Common myeloid progenitor, CD34-positive (primary cell): ENCODE measurements at regions not wholly inside any gene's neighbourhood (a gene's known extent, or its start where the extent isn't known, plus 50 kb on each side); places are given as distances from the start of the nearest gene placed in this dataset.

Source experiments
- CTCF ChIA-PET: fragments of 350-600 bp; sonication (Branson Sonifier 250); formaldehyde crosslinking; loops from one replicate; lab custom pipeline; 2021; ENCODE audit warnings: antibody characterized with exemption; lab: Charles Lee
- POLR2A ChIA-PET: fragments of 350-600 bp; sonication (Branson Sonifier 250); formaldehyde crosslinking; loops from one replicate; lab custom pipeline; 2021; ENCODE audit warnings: antibody characterized with exemption; lab: Charles Lee
- DNase-seq, 3 donors: peaks; one replicate each; pipeline versions ENCODE4 v3.0.0 to v3.0.0-alpha.2; 2013
- H3K27ac ChIP-seq, 2 experiments: 1 replicate in 1 of 2; 2 replicates in 1 of 2; pipeline ENCODE4 v1.7.0; 2013; ENCODE audit warnings: inconsistent platforms in 2 of 2, low read length in 2 of 2, mild to moderate bottlenecking in 2 of 2, low read depth in 1 of 2, moderate library complexity in 1 of 2; ENCODE audit not compliant: severe bottlenecking in 2 of 2, insufficient read depth in 1 of 2, poor library complexity in 1 of 2
- H3K27me3 ChIP-seq, 5 experiments: replicated peaks in 2 of 5; 1 replicate in 3 of 5; 2 replicates in 2 of 5; pipeline versions ENCODE4 v1.6.1 to v1.7.0; 2013; ENCODE audit warnings: low read length in 4 of 5, mild to moderate bottlenecking in 2 of 5, moderate library complexity in 2 of 5, inconsistent platforms in 1 of 5; ENCODE audit not compliant: insufficient read depth in 5 of 5, control insufficient read depth in 4 of 5
- H3K36me3 ChIP-seq, 4 experiments: 1 replicate in 2 of 4; 2 replicates in 2 of 4; pipeline versions ENCODE4 v1.6.1 to v1.7.0; 2013; ENCODE audit warnings: low read length in 3 of 4, control low read depth in 1 of 4, mild to moderate bottlenecking in 1 of 4; ENCODE audit not compliant: control insufficient read depth in 4 of 4, insufficient read depth in 4 of 4
- H3K4me1 ChIP-seq, 4 experiments: 1 replicate in 3 of 4; 2 replicates in 1 of 4; pipeline versions ENCODE4 v1.6.1 to v1.7.1; 2013; ENCODE audit warnings: low read length in 3 of 4, mild to moderate bottlenecking in 3 of 4, control low read depth in 1 of 4, inconsistent platforms in 1 of 4, moderate library complexity in 1 of 4; ENCODE audit not compliant: control insufficient read depth in 4 of 4, insufficient read depth in 4 of 4; ENCODE audit errors: control extremely low read depth in 1 of 4
- H3K4me3 ChIP-seq, 7 experiments: 1 replicate in 4 of 7; 2 replicates in 3 of 7; pipeline versions ENCODE4 v1.5.1 to v1.7.0; 2013; ENCODE audit warnings: mild to moderate bottlenecking in 7 of 7, low read length in 6 of 7, moderate library complexity in 6 of 7, inconsistent platforms in 2 of 7, low read depth in 2 of 7, control low read depth in 1 of 7; ENCODE audit not compliant: insufficient read depth in 4 of 7, control insufficient read depth in 1 of 7; ENCODE audit errors: extremely low read depth in 1 of 7
- H3K9me3 ChIP-seq, 5 experiments: 1 replicate in 4 of 5; 2 replicates in 1 of 5; pipeline versions ENCODE4 v1.6.1 to v1.7.1; 2013; ENCODE audit warnings: low read length in 4 of 5, mild to moderate bottlenecking in 2 of 5, inconsistent platforms in 1 of 5, low read depth in 1 of 5, moderate library complexity in 1 of 5; ENCODE audit not compliant: control insufficient read depth in 4 of 5, insufficient read depth in 2 of 5; ENCODE audit errors: control extremely low read depth in 1 of 5
- WGBS: methylation state at CpG from one replicate; pipeline ENCODE4 v1.1.5; 2013; ENCODE audit not compliant: insufficient coverage; 5-methylcytosine and 5-hydroxymethylcytosine counted together

DNA sequence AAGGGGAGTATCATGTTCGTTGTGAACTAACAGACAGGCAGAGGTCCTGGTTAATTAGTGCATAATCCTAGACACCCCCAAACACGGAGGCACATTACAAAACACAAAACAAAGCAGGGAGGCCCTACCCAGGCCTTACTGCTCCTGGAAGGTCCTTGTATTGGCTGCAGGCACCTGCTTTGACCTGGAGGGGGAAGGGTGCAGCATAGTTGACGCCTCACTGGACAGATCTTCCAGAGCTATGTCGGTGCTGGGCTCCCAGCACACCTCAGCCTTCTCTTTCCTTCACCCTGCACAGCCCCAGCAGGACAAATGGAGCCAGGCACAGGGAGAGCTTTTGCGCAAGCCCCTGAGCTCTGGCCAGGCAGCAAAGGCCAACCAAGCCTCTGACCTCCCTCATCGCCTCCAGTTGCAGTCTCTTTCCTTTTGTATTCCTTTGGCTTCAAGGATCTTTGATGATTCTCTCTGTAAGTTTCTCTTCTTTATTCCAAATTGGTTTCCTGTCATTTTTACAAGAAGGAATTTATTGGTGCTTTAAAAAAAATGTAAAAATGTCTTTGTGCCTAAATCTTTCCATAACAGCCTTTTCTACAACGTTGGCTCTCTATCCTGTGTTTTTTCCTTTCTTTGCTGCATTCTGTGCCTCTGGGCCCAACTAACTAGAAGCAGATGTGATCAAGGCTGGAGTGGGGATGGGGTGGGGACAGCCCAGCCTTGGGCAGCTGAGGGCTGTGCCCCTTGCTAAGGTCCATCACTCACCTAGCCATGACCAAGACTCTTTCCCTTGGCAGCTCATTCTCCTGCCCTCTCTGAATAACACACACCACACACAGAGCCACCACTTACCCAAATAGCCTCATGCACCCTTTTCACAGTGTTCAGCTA, 317.1 kb upstream of the NPVF start:
- WGBS = 97% methylated on average over 4 of the region's 7 CpGs
- Histone ChIP-seq H3K4me3 (no peak overlapping the region), H3K9me3 (no peaks in the 10 kb centered on the region), H3K27me3 (peaks cover 0 to 1% (median 0%) of the 10 kb centered on the region in 5 experiments), H3K36me3 (no peaks in the 10 kb centered on the region), H3K4me1 (no peaks in the 10 kb centered on the region), H3K27ac (no peak overlapping the region)
- ChIA-PET CTCF (interaction anchor here (1.2 to 1.3 kb wide), 2 partner anchors 9 to 20 kb away, joined by 3 to 4 read pairs; no protein-coding TSS in a partner anchor), POLR2A (interaction anchor here (0.6 kb wide), 1 partner anchor 131 kb away, joined by 3 read pairs; no protein-coding TSS in a partner anchor)
- DNase-seq = no peak

DNA sequence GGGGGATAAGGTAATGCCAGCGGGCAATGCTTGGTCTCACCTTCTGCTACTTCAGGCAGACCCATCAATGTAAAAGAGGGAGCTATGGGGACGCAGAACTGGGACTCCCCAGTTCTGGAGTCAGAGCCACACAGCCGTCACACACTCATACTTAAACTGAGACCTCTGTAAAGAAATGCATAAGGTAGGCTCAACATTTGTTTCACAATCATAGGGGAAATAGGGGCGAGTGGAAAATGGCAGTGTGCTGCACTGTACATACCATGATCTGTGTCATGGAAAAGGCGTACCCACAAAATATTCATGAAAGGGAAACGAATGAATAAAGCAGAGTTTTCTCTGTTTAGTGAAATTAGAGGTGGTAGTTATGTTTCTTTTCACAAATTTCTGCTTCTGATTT, 318.0 kb upstream of the NPVF start:
- no peak overlapping the region for H3K27ac ChIP-seq
- no peaks in the 10 kb centered on the region for H3K36me3 ChIP-seq
- ChIA-PET POLR2A (no interaction called here), CTCF (interaction anchor here (1.2 kb wide), 1 partner anchor 9 kb away, joined by 3 read pairs; no protein-coding TSS in a partner anchor)
- H3K4me3 ChIP-seq = no peak overlapping the region
- H3K9me3 ChIP-seq = no peaks in the 10 kb centered on the region
- DNase-seq = no peak
- H3K27me3 ChIP-seq = peaks cover 0 to 1% (median 0%) of the 10 kb centered on the region in 5 experiments
- 100% methylated on average over 4 of the region's 6 CpGs for WGBS
- H3K4me1 ChIP-seq = no peaks in the 10 kb centered on the region

DNA sequence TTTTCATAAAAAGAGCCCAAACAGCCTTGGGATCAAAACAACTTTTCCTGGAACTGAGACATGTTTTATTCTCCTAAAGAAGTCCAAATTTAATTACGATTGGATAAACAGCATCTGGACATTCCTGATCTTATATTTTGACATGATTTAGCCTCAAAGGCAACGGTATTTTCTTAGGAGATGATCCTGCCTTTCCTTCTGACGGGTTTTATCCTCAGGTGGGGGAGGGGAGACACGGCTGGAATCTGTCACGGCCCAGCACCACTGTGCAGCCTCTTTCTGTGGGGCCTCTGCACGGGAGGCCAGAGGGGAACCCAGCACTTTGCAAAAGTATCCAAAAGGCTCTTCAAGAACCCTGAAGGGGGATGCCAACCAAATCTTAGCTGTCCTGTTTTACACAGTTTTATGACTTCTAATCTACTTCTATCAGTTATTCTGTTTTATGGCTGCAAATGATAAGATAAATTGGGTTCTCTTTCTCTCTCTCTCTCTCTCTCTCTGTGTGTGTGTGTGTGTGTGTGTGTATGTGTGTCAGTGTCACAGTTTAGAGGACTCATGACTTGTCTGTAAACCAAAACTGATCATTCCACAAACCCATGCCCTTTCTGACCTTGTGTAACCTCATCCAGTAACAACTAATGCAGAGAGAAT, 321.1 kb upstream of the NPVF start:
- H3K27me3 ChIP-seq = peaks cover 0 to 1% (median 0%) of the 10 kb centered on the region in 5 experiments
- H3K36me3 ChIP-seq = no peaks in the 10 kb centered on the region
- H3K27ac ChIP-seq = no peak overlapping the region
- ChIA-PET POLR2A (interaction anchor here (0.7 kb wide), 1 partner anchor 38 kb away, joined by 3 read pairs; no protein-coding TSS in a partner anchor), CTCF (interaction anchor here (1.1 kb wide), 1 partner anchor 159 kb away, joined by 4 read pairs; no protein-coding TSS in a partner anchor)
- H3K4me1 ChIP-seq = no peaks in the 10 kb centered on the region
- H3K9me3 ChIP-seq = no peaks in the 10 kb centered on the region
- 91% methylated on average over 6 of the region's 6 CpGs for WGBS
- no peak overlapping the region for H3K4me3 ChIP-seq
- DNase-seq = no peak

DNA sequence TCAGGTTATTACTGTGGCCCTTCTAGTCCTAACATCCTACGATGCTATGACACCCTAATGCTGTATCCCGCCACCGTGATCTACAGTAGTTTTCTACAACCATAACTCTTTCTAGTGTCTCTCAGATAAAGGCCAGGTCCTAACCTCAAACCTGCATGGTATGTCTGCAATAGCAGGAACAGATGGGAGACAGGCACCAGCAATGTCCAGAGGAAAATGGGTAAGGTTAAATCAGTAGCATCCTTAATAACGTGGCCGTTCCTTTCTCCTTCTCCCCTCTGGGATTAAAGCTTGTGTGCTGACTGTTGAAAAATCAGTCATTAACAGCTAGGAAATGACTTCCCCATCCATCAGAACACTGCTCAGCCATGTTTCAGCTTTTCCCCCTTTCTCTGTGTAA, 321.9 kb upstream of the NPVF start:
- no peaks in the 10 kb centered on the region for H3K4me1 ChIP-seq
- H3K27me3 ChIP-seq = peaks cover 0 to 1% (median 0%) of the 10 kb centered on the region in 5 experiments
- H3K9me3 ChIP-seq = no peaks in the 10 kb centered on the region
- ChIA-PET CTCF (interaction anchor here (1.1 kb wide), 1 partner anchor 160 kb away, joined by 4 read pairs; no protein-coding TSS in a partner anchor), POLR2A (interaction anchor here (0.7 kb wide), 2 partner anchors 38 to 819 kb away, joined by 3 read pairs; no protein-coding TSS in a partner anchor)
- no peak for DNase-seq
- WGBS = 97% methylated on average over 5 of the region's 5 CpGs
- no peak overlapping the region for H3K4me3 ChIP-seq
- no peak overlapping the region for H3K27ac ChIP-seq
- no peaks in the 10 kb centered on the region for H3K36me3 ChIP-seq

DNA sequence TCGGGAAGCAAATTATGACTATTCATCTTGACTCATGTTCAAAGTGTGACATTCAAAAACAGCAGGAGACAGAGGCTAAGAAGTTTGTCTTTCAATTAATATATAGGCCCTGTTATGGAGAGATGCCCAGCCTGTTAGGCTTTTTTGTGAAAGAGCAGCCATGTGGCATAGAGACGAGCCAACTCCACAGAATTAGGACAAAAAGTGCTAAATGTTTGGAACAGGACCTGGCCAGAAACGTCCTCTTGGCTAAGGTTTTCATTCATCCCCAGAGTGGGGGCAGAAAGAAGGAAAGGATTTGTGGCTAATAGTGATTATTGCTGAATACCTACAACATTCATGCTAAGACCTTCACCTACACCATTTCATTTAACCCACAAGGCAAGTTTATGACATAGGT, 324.7 kb upstream of the NPVF start:
- H3K9me3 ChIP-seq = no peaks in the 10 kb centered on the region
- no peak for DNase-seq
- CTCF ChIA-PET = interaction anchor here (1.9 kb wide), 1 partner anchor 13 kb away, joined by 5 read pairs; no protein-coding TSS in a partner anchor
- 86% methylated on average over 1 of the region's 3 CpGs for WGBS
- no peak overlapping the region for H3K27ac ChIP-seq
- H3K27me3 ChIP-seq = peaks cover 0 to 1% (median 0%) of the 10 kb centered on the region in 5 experiments
- no peaks in the 10 kb centered on the region for H3K36me3 ChIP-seq
- H3K4me3 ChIP-seq = no peak overlapping the region
- H3K4me1 ChIP-seq = no peaks in the 10 kb centered on the region
- POLR2A ChIA-PET = no interaction called here

DNA sequence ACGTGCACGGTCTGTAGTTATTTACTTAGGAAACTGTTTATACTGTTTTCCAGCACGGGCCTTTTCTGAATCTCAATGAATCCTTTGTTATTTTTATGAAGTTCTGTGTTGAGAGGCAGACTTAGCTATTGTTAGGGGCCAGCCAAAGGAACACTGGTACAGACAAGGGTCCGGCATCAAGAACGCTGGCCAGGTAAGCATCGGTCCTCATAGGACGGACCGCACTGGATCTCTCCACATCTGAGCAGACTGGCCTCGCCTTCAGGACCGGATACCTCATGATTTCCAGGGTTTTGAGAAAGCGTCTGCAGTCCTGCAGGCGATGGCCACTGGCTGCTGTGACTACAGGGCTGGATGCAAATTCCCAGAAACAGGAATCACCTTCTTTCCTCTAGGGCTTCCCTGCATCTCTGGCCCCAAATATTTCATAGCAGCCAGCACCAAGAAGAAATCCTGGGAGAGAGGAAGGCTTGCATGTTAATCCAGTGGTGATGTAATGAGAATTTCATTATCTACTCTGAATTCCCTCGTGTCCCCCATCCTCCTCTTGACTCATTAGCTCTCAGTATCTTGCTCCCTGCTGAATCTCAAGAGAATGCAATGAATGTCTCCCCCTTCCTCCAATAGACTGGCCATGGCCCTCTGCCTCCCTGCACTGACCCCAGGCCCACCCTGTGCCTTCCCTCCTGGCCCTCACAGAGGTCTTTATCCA, 325.4 kb upstream of the NPVF start:
- H3K27ac ChIP-seq = no peak overlapping the region
- peaks cover 0 to 3% (median 1%) of the 10 kb centered on the region in 5 experiments for H3K9me3 ChIP-seq
- ChIA-PET CTCF (interaction anchor here (1.9 kb wide), 1 partner anchor 12 kb away, joined by 5 read pairs; no protein-coding TSS in a partner anchor), POLR2A (no interaction called here)
- no peak overlapping the region for H3K4me3 ChIP-seq
- no peak for DNase-seq
- H3K4me1 ChIP-seq = no peaks in the 10 kb centered on the region
- WGBS = 95% methylated on average over 10 of the region's 13 CpGs
- no peaks in the 10 kb centered on the region for H3K36me3 ChIP-seq
- peaks cover 0 to 1% (median 0%) of the 10 kb centered on the region in 5 experiments for H3K27me3 ChIP-seq
